GM19397 (cell line): ENCODE measurements at regions not wholly inside any gene's neighbourhood (a gene's known extent, or its start where the extent isn't known, plus 50 kb on each side); places are given as distances from the start of the nearest gene placed in this dataset.

ENCODE experiments used
- ATAC-seq: cut with Tn5 transposase; IDR thresholded peaks from one replicate; pipeline ENCODE4 v1.9.1; 2021; ENCODE audit warnings: mild to moderate bottlenecking, moderate library complexity; ENCODE audit not compliant: unreplicated experiment

GRCh38 chr4:35246493-35246892 lies 997.8 kb downstream of the ARAP2 start:
- ATAC-seq = no peak

DNA sequence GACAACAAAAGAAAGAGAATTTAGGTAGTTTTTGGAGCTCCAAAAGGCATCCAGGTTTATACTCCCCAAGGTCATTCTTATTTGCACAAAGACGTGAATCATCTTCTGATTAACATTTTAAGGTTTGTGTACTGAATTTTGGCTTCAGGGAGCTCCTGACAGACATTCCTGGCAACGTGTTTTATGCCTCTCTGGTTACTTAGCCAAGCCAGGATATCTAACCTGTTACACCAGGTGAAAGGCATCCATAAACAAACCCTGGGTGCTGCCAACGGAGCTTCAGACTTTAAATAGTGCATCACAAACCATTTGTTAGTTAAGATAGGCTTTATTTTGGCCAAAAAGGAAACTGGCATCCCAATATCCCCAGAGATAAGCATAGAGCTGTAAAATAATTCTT lies 997.3 kb downstream of the ARAP2 start:
- ATAC-seq = no peak

- ATAC-seq = no peak
Observed at GRCh38 chr4:35250331-35250730, 994.0 kb downstream of the ARAP2 start.

DNA sequence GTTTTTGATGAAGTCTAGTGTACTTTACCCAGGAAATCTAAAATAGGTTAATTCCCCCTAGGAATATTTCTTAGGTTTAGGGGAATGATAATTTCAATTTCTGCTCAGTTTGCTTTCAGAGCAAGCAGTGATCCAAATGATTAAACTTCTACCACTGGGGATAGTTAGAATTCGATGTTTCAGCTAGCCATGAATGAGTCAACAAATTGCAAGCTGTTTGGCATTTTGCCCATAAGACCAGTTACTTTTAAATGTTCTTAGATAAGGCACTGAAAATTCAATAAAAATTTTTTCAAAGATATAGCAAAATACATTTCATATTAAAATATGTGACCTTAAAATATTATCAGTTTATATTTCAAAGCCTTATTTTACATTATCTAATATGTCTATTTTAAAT lies 993.6 kb downstream of the ARAP2 start:
- ATAC-seq = no peak

- ATAC-seq = no peak
Observed at GRCh38 chr4:35252071-35252470, 992.2 kb downstream of the ARAP2 start.

DNA sequence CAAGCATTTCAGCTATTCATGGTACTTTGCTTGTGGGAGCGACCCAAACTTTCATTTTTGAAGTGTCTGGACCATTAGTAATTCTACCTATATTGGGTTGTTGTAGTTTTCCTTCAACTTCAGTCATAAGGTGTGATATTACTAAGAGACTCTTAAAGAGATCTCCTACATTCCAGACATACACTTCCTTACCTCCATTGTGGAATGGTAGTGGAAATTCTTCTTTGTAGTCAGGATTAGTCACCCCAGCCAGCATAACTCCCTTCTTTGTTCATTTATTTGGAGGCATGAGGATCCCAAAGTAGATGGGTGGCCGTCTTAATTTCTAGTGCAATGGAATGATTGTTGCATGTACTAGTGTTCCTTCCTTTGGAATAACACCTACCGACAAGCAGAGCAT lies 991.4 kb downstream of the ARAP2 start:
- no peak for ATAC-seq

DNA sequence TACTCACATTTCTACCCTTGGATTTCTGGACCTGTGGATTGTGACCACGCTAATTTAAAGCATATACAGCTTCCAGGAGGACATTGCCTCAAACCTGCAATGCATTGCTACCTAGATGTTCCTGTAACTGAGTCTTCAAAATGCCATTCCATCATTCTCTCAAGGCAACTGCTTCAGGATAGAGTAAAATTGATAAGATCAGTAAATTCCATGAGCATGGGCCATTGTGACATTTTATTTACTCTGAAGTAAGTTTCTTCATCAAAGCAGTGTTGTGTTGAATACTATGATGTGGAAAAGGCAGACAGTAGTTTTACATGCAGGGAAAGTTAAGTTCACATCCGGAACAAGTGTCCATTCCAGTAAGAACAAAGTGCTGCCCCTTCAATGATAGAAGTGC lies 991.0 kb downstream of the ARAP2 start:
- ATAC-seq = no peak

GRCh38 chr4:35286434-35286833 lies 957.9 kb downstream of the ARAP2 start:
- ATAC-seq = no peak

- no peak for ATAC-seq
Observed at GRCh38 chr4:35300996-35301774, 943.1 kb downstream of the ARAP2 start.

DNA sequence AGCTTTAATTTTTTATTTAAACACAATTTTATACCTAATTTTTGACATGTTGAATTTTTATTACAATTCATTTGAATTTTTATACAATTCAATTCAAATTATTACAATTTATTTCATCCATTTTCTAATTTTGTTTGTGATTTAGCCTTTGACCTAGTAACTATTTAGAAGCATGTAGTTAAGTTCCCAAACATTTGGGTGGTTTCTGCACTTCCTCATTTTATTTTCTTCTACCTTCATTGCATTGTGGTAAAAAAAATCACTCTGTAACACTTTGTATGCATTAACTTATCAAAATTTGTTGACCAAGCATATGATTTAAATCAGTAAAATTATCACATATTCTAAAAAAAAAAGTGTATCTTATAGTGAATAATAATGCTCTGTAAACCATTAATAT lies 928.9 kb downstream of the ARAP2 start:
- ATAC-seq = no peak

DNA sequence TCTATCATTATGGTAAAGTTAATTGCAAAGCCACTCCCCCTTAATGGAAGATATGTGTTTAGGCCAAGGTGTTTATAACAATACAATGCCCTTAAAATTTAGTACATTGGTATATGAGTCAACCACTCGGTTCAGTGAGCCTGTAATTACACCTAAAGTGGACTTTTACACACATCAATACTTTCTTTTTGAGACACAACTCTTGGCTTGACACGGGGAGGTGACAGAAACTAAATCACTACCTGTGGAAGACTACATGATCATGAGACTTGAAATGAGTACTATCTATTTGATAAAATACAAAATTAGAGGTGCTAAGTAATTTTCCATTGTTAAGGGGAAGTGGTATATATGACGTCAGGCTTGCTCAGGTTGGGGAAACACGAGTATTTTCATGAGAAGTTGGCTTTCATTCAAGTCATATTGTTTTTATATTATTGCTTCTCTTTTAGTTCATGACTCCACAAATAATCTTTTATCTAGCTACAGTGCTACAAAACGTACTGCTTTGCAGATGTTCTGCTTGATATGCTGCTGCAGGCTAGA lies 918.3 kb downstream of the ARAP2 start:
- ATAC-seq = no peak

DNA sequence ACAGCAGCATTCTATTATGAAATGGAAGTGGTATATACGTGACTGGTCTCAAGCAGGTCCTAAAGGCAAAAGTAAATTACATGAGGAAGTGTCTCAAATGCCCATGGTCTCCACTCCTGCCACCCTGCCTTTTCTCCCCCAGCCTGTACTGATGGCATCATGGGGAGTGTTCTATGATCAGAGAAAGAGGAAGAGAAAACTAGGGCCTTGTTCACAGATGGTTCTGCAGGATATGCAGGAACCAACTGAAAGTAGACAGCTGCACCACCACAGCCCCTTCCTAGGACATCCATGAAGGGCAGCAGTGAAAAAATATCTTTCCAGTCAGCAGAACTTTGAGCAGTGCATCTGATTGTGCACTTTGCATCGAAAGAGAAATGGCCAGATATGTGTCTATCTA lies 901.5 kb downstream of the ARAP2 start:
- no peak for ATAC-seq

DNA sequence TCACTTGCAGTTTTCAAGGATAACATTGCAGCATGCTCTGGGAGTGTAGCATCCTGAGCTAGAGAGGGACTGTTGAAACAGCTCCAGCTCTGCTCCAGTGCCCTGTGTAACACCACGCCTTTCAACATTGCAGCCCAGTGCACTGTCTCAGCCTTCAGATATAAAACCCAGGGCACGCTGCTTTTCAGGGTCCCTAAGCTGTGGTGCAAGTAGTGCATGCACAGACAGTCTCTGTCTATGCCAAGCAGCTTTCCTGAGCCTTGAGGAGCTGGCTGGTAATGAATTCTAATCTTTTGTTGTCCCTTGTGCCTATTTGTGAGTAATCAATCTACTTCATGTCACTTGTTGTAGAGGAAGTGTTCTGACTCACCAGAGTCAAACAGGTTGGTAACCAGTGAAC lies 897.0 kb downstream of the ARAP2 start:
- no peak for ATAC-seq

- no peak for ATAC-seq
Observed at GRCh38 chr4:35358001-35358584, 886.2 kb downstream of the ARAP2 start.

GRCh38 chr4:35364321-35364870 lies 879.9 kb downstream of the ARAP2 start:
- no peak for ATAC-seq

- no peak for ATAC-seq
Observed at GRCh38 chr4:35365186-35365585, 879.1 kb downstream of the ARAP2 start.

- no peak for ATAC-seq
Observed at GRCh38 chr4:35399912-35400311, 844.4 kb downstream of the ARAP2 start.

DNA sequence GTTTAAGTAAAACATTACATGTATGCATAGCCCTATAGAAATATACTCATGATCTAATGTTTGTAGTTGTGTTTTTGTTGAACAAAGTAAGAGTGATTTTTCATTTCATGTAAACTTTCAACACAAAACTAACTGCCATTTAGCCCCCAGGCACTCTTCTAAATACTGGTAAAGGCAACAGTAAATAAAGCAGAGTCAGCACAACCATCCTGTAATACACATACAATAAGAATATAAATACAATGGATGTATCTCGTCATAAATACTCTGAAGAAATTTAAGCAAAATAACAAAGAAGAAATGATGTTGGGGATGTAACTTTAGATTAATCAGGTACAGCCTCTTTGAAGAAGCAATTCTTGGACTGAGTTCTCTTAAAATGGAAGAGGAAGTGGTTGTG lies 821.2 kb downstream of the ARAP2 start:
- ATAC-seq = no peak

- ATAC-seq = no peak
Observed at GRCh38 chr4:35447474-35447873, 796.8 kb downstream of the ARAP2 start.

GRCh38 chr4:35459045-35459444 lies 785.3 kb downstream of the ARAP2 start:
- ATAC-seq = no peak

- ATAC-seq = no peak
Observed at GRCh38 chr4:35461931-35462659, 782.2 kb downstream of the ARAP2 start.
